ENCODE measurements at regions not wholly inside any gene's neighbourhood (a gene's known extent, or its start where the extent isn't known, plus 50 kb on each side); places are given as distances from the start of the nearest gene placed in this dataset.

GRCh38 chr1:4156241-4156973 lies 256.3 kb upstream of the C1orf174 start:
- no peak overlapping the region for H3K9ac ChIP-seq (ENCODE audit: low read depth, low read length)
- no peaks in the 10 kb centered on the region for H3K79me2 ChIP-seq (ENCODE audit: insufficient read depth, low read length)
- ATAC-seq (ENCODE audit: insufficient read depth, low read depth) (no peak), DNase-seq (no peak)
- no peak overlapping the region for H2AFZ ChIP-seq (ENCODE audit: low read depth, low read length)
- no peak overlapping the region for H3K4me3 ChIP-seq (ENCODE audit: low read depth in 1 of 2, low read length in 2 of 2)
- H3K27me3 ChIP-seq (ENCODE audit: insufficient read depth, low read length, poor library complexity), result no peaks in the 10 kb centered on the region
- TF ChIP-seq CTCF (IDR thresholded peaks at IDR 0.05; ENCODE audit: borderline replicate concordance, extremely low read depth, low read length, poor library complexity, severe bottlenecking), result no peak
- TF ChIP-seq EZH2 (IDR thresholded peaks at IDR 0.05; ENCODE audit: borderline replicate concordance, low read depth, low read length, severe bottlenecking), result no peak
- H3K36me3 ChIP-seq (ENCODE audit: insufficient read depth, low read length), result no peaks in the 10 kb centered on the region
- H4K20me1 ChIP-seq (ENCODE audit: insufficient read depth, low read length), result no peaks in the 10 kb centered on the region
- no peak overlapping the region for H3K4me2 ChIP-seq (ENCODE audit: insufficient read depth, low read length)
- no peaks in the 10 kb centered on the region for H3K9me3 ChIP-seq (ENCODE audit: insufficient read depth, low read length, severe bottlenecking)
- H3K4me1 ChIP-seq (ENCODE audit: insufficient read depth, low read length), result no peaks in the 10 kb centered on the region
- no peak overlapping the region for H3K27ac ChIP-seq (ENCODE audit: low read length)

- Histone ChIP-seq H3K4me1 (ENCODE audit: insufficient read depth, low read length) (no peaks in the 10 kb centered on the region), H3K27ac (ENCODE audit: low read length) (no peak overlapping the region), H3K9ac (ENCODE audit: low read depth, low read length) (no peak overlapping the region), H2AFZ (ENCODE audit: low read depth, low read length) (no peak overlapping the region), H4K20me1 (ENCODE audit: insufficient read depth, low read length) (no peaks in the 10 kb centered on the region), H3K4me2 (ENCODE audit: insufficient read depth, low read length) (no peak overlapping the region), H3K4me3 (ENCODE audit: low read depth in 1 of 2, low read length in 2 of 2) (no peak overlapping the region), H3K36me3 (ENCODE audit: insufficient read depth, low read length) (no peaks in the 10 kb centered on the region), H3K27me3 (ENCODE audit: insufficient read depth, low read length, poor library complexity) (no peaks in the 10 kb centered on the region), H3K9me3 (ENCODE audit: insufficient read depth, low read length, severe bottlenecking) (no peaks in the 10 kb centered on the region), H3K79me2 (ENCODE audit: insufficient read depth, low read length) (no peaks in the 10 kb centered on the region)
- DNase-seq, result no peak
- TF ChIP-seq EZH2 (IDR thresholded peaks at IDR 0.05; ENCODE audit: borderline replicate concordance, low read depth, low read length, severe bottlenecking) (no peak), CTCF (IDR thresholded peaks at IDR 0.05; ENCODE audit: borderline replicate concordance, extremely low read depth, low read length, poor library complexity, severe bottlenecking) (no peak)
- ATAC-seq (ENCODE audit: insufficient read depth, low read depth), result no peak
Measured at GRCh38 chr1:4160181-4160580, 260.1 kb upstream of the C1orf174 start.

GRCh38 chr1:4161366-4162006 lies 261.4 kb upstream of the C1orf174 start:
- TF ChIP-seq CTCF (IDR thresholded peaks at IDR 0.05; ENCODE audit: borderline replicate concordance, extremely low read depth, low read length, poor library complexity, severe bottlenecking) (no peak), EZH2 (IDR thresholded peaks at IDR 0.05; ENCODE audit: borderline replicate concordance, low read depth, low read length, severe bottlenecking) (no peak)
- Histone ChIP-seq H2AFZ (ENCODE audit: low read depth, low read length) (no peak overlapping the region), H3K36me3 (ENCODE audit: insufficient read depth, low read length) (no peaks in the 10 kb centered on the region), H3K27ac (ENCODE audit: low read length) (no peak overlapping the region), H4K20me1 (ENCODE audit: insufficient read depth, low read length) (no peaks in the 10 kb centered on the region), H3K4me2 (ENCODE audit: insufficient read depth, low read length) (no peak overlapping the region), H3K9me3 (ENCODE audit: insufficient read depth, low read length, severe bottlenecking) (no peaks in the 10 kb centered on the region), H3K27me3 (ENCODE audit: insufficient read depth, low read length, poor library complexity) (no peaks in the 10 kb centered on the region), H3K79me2 (ENCODE audit: insufficient read depth, low read length) (no peaks in the 10 kb centered on the region), H3K9ac (ENCODE audit: low read depth, low read length) (no peak overlapping the region), H3K4me3 (ENCODE audit: low read depth in 1 of 2, low read length in 2 of 2) (no peak overlapping the region), H3K4me1 (ENCODE audit: insufficient read depth, low read length) (no peaks in the 10 kb centered on the region)
- DNase-seq, result no peak
- ATAC-seq (ENCODE audit: insufficient read depth, low read depth), result no peak

Data from DND-41 (cell line).